HepG2 (cell line): ENCODE measurements at regions not wholly inside any gene's neighbourhood (a gene's known extent, or its start where the extent isn't known, plus 50 kb on each side); places are given as distances from the start of the nearest gene placed in this dataset.

ENCODE experiments used
- AKAP8 ChIP-seq: sonication (generic); formaldehyde crosslinking; IDR thresholded peaks from 2 replicates; pipeline ENCODE4 v1.5.1; 2020; ENCODE audit warnings: mild to moderate bottlenecking, missing genetic modification reagents
- CEBPG ChIP-seq: IDR thresholded peaks from 2 replicates; pipeline ENCODE4 v1.6.1; 2016
- FOSL1 ChIP-seq: sonication (generic); formaldehyde crosslinking; IDR thresholded peaks from 2 replicates; pipeline ENCODE4 v1.9.0; 2021; ENCODE audit warnings: missing genetic modification reagents, borderline replicate concordance
- HMG20B ChIP-seq: conservative IDR thresholded peaks from 2 replicates; pipeline ENCODE4 v1.6.1; 2016; ENCODE audit warnings: missing genetic modification reagents, missing compliant biosample characterization
- HNF4A ChIP-seq: sonication (generic); formaldehyde crosslinking; IDR thresholded peaks from 2 replicates; pipeline ENCODE4 v1.4.0; 2020; ENCODE audit warnings: missing genetic modification reagents
- HNRNPH1 ChIP-seq: fragments of 200-400 bp; formaldehyde crosslinking; optimal IDR thresholded peaks from 2 replicates; pipeline ENCODE3; 2017; ENCODE audit warnings: mild to moderate bottlenecking, low read depth, low read length
- KDM5A ChIP-seq: fragments of 200-600 bp; sonication (generic); IDR thresholded peaks from 2 replicates; pipeline ENCODE4 v1.7.0; 2018; ENCODE audit warnings: antibody characterized with exemption, mild to moderate bottlenecking, low read length, borderline replicate concordance
- KLF16 ChIP-seq, 2 experiments: sonication (generic) in 1 of 2; formaldehyde crosslinking in 1 of 2; IDR thresholded peaks; 2 replicates each; pipeline versions ENCODE4 v1.6.1 to v1.8.0; 2016 to 2023; ENCODE audit warnings: missing genetic modification reagents in 2 of 2, missing compliant biosample characterization in 1 of 2
- MTA3 ChIP-seq: sonication (generic); formaldehyde crosslinking; IDR thresholded peaks from 2 replicates; pipeline ENCODE4 v1.4.0; 2020; ENCODE audit warnings: missing genetic modification reagents
- NFYC ChIP-seq: IDR thresholded peaks from 2 replicates; pipeline ENCODE4 v1.6.1; 2016; ENCODE audit warnings: missing genetic modification reagents, missing compliant biosample characterization
- NPAS2 ChIP-seq: sonication (generic); formaldehyde crosslinking; IDR thresholded peaks from 2 replicates; pipeline ENCODE4 v1.8.0; 2022; ENCODE audit warnings: mild to moderate bottlenecking, missing genetic modification reagents, borderline replicate concordance
- NR2F1 ChIP-seq, 2 experiments: fragments of 450-650 bp in 1 of 2; formaldehyde crosslinking in 1 of 2; IDR thresholded peaks; 2 replicates each; pipeline versions ENCODE4 v1.5.0 to v1.6.1; 2016 to 2020; ENCODE audit warnings: mild to moderate bottlenecking in 1 of 2, missing compliant biosample characterization in 1 of 2, missing genetic modification reagents in 1 of 2, moderate library complexity in 1 of 2
- RBM22 ChIP-seq: fragments of 200-400 bp; formaldehyde crosslinking; optimal IDR thresholded peaks from 2 replicates; pipeline ENCODE3; 2017; ENCODE audit warnings: mild to moderate bottlenecking, low read length, moderate library complexity
- SRSF4 ChIP-seq: fragments of 200-400 bp; formaldehyde crosslinking; IDR thresholded peaks from one replicate; pipeline ENCODE4 v1.6.1; 2018; ENCODE audit warnings: mild to moderate bottlenecking, low read depth, low read length, moderate library complexity; ENCODE audit not compliant: poor library complexity, severe bottlenecking
- TCF7 ChIP-seq: sonication (generic); IDR thresholded peaks from 2 replicates; pipeline ENCODE4 v1.6.1; 2016; ENCODE audit warnings: antibody characterized with exemption, low read depth
- ZNF343 ChIP-seq: sonication (generic); formaldehyde crosslinking; IDR thresholded peaks from 2 replicates; pipeline ENCODE4 v1.4.0; 2020; ENCODE audit warnings: mild to moderate bottlenecking, missing genetic modification reagents
- ZNF383 ChIP-seq: sonication (generic); formaldehyde crosslinking; IDR thresholded peaks from 2 replicates; pipeline ENCODE4 v1.4.0; 2020; ENCODE audit warnings: missing genetic modification reagents, mild to moderate bottlenecking, borderline replicate concordance
- ZNF552 ChIP-seq: sonication (generic); formaldehyde crosslinking; IDR thresholded peaks from 2 replicates; pipeline ENCODE4 v1.9.0; 2022; ENCODE audit warnings: missing genetic modification reagents, mild to moderate bottlenecking, borderline replicate concordance
- ZNF605 ChIP-seq: sonication (generic); formaldehyde crosslinking; IDR thresholded peaks from 2 replicates; pipeline ENCODE4 v1.8.0; 2022; ENCODE audit warnings: mild to moderate bottlenecking, missing genetic modification reagents
- ZNF816 ChIP-seq: sonication (generic); formaldehyde crosslinking; IDR thresholded peaks from 2 replicates; pipeline ENCODE4 v1.8.0; 2022; ENCODE audit warnings: missing genetic modification reagents, mild to moderate bottlenecking, borderline replicate concordance
- ZNF878 ChIP-seq: sonication (generic); formaldehyde crosslinking; IDR thresholded peaks from 2 replicates; pipeline ENCODE4 v1.8.1; 2023; ENCODE audit warnings: mild to moderate bottlenecking, missing genetic modification reagents, moderate library complexity
- TF ChIP-seq, protein P1 (sequence below): fragments of 450-650 bp; IDR thresholded peaks from 2 replicates; pipeline ENCODE4 v1.6.1; 2017; ENCODE audit warnings: mild to moderate bottlenecking
- TF ChIP-seq, protein P2 (sequence below): sonication (generic); formaldehyde crosslinking; IDR thresholded peaks from 2 replicates; pipeline ENCODE4 v1.5.1; 2020; ENCODE audit warnings: missing genetic modification reagents, mild to moderate bottlenecking, borderline replicate concordance
- TF ChIP-seq, protein P3 (sequence below): sonication (generic); formaldehyde crosslinking; IDR thresholded peaks from 2 replicates; pipeline ENCODE4 v1.8.1; 2022; ENCODE audit warnings: mild to moderate bottlenecking, missing genetic modification reagents
- TF ChIP-seq, protein P4 (sequence below): sonication (generic); formaldehyde crosslinking; IDR thresholded peaks from 2 replicates; pipeline ENCODE4 v1.4.0; 2020; ENCODE audit warnings: missing genetic modification reagents

DNA sequence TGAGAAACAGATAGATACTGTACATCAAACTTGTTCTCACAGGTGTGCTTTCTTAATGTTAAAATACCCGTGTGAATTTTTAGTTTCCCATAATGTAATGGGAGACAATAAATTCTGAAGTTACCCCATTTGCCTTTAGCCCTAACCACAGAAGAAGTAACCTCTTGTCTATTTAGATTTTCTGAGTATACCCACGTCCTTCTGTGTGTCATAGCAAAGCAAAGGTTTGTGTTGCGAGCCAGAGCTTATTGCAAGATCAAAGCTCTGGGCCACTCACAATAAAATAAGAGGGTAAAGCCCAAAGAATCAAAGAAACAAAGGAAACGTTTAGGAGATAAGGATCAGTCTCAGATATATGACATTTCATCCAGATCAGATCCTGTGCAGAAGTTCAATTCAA lies 73.9 kb downstream of the BMP4 start (continued):
- TF ChIP-seq ZNF878 (no peak), HNRNPH1 (no peak), TCF7 (peak; percentile 87), NPAS2 (CRISPR knock-in tag) (no peak), KLF16 (CRISPR knock-in tag; IDR thresholded peaks at IDR 0.05) (no peak), ZNF383 (no peak), NFYC (CRISPR knock-in tag) (no peak), HNF4A (CRISPR knock-in tag) (peak; percentile 36; the same call in 1 of the 2 replicates), ZNF343 (CRISPR knock-in tag) (no peak), ZNF605 (CRISPR knock-in tag) (no peak), KDM5A (no peak), AKAP8 (CRISPR knock-in tag) (no peak), RBM22 (no peak), ZNF816 (CRISPR knock-in tag) (no peak), MTA3 (no peak), ZNF552 (no peak), SRSF4 (no peak), CEBPG (CRISPR knock-in tag) (peak; percentile 32; the same call in 1 of the 2 replicates), HMG20B (CRISPR knock-in tag) (no peak), NR2F1 (CRISPR knock-in tag; IDR thresholded peaks at IDR 0.05) (no peak), FOSL1 (CRISPR knock-in tag) (no peak)
- TF ChIP-seq, protein P1, sequence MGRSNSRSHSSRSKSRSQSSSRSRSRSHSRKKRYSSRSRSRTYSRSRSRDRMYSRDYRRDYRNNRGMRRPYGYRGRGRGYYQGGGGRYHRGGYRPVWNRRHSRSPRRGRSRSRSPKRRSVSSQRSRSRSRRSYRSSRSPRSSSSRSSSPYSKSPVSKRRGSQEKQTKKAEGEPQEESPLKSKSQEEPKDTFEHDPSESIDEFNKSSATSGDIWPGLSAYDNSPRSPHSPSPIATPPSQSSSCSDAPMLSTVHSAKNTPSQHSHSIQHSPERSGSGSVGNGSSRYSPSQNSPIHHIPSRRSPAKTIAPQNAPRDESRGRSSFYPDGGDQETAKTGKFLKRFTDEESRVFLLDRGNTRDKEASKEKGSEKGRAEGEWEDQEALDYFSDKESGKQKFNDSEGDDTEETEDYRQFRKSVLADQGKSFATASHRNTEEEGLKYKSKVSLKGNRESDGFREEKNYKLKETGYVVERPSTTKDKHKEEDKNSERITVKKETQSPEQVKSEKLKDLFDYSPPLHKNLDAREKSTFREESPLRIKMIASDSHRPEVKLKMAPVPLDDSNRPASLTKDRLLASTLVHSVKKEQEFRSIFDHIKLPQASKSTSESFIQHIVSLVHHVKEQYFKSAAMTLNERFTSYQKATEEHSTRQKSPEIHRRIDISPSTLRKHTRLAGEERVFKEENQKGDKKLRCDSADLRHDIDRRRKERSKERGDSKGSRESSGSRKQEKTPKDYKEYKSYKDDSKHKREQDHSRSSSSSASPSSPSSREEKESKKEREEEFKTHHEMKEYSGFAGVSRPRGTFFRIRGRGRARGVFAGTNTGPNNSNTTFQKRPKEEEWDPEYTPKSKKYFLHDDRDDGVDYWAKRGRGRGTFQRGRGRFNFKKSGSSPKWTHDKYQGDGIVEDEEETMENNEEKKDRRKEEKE = no peak
- TF ChIP-seq, protein P2, sequence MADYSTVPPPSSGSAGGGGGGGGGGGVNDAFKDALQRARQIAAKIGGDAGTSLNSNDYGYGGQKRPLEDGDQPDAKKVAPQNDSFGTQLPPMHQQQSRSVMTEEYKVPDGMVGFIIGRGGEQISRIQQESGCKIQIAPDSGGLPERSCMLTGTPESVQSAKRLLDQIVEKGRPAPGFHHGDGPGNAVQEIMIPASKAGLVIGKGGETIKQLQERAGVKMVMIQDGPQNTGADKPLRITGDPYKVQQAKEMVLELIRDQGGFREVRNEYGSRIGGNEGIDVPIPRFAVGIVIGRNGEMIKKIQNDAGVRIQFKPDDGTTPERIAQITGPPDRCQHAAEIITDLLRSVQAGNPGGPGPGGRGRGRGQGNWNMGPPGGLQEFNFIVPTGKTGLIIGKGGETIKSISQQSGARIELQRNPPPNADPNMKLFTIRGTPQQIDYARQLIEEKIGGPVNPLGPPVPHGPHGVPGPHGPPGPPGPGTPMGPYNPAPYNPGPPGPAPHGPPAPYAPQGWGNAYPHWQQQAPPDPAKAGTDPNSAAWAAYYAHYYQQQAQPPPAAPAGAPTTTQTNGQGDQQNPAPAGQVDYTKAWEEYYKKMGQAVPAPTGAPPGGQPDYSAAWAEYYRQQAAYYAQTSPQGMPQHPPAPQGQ (CRISPR knock-in tag) = no peak
- TF ChIP-seq, protein P3, sequence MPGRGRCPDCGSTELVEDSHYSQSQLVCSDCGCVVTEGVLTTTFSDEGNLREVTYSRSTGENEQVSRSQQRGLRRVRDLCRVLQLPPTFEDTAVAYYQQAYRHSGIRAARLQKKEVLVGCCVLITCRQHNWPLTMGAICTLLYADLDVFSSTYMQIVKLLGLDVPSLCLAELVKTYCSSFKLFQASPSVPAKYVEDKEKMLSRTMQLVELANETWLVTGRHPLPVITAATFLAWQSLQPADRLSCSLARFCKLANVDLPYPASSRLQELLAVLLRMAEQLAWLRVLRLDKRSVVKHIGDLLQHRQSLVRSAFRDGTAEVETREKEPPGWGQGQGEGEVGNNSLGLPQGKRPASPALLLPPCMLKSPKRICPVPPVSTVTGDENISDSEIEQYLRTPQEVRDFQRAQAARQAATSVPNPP (CRISPR knock-in tag) = no peak
- TF ChIP-seq, protein P4, sequence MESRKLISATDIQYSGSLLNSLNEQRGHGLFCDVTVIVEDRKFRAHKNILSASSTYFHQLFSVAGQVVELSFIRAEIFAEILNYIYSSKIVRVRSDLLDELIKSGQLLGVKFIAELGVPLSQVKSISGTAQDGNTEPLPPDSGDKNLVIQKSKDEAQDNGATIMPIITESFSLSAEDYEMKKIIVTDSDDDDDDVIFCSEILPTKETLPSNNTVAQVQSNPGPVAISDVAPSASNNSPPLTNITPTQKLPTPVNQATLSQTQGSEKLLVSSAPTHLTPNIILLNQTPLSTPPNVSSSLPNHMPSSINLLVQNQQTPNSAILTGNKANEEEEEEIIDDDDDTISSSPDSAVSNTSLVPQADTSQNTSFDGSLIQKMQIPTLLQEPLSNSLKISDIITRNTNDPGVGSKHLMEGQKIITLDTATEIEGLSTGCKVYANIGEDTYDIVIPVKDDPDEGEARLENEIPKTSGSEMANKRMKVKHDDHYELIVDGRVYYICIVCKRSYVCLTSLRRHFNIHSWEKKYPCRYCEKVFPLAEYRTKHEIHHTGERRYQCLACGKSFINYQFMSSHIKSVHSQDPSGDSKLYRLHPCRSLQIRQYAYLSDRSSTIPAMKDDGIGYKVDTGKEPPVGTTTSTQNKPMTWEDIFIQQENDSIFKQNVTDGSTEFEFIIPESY (CRISPR knock-in tag) = no peak
